ENCODE measurements at regions not wholly inside any gene's neighbourhood (a gene's known extent, or its start where the extent isn't known, plus 50 kb on each side); places are given as distances from the start of the nearest gene placed in this dataset.

GRCh38 chr4:112847781-112848180, 201.7 kb upstream of the ANK2 start:
- DNase-seq (ENCODE audit: low read depth in 3 of 3) = no peak

- DNase-seq (ENCODE audit: low read depth in 3 of 3) = no peak
Measured at GRCh38 chr4:112848911-112849310, 200.5 kb upstream of the ANK2 start.

GRCh38 chr4:112852601-112853000, 196.9 kb upstream of the ANK2 start:
- DNase-seq (ENCODE audit: low read depth in 3 of 3) = no peak

GRCh38 chr4:112853662-112854256, 195.7 kb upstream of the ANK2 start:
- DNase-seq (ENCODE audit: low read depth in 3 of 3) = no peak

- DNase-seq (ENCODE audit: low read depth in 3 of 3) = no peak
Measured at GRCh38 chr4:112854420-112854819, 195.0 kb upstream of the ANK2 start.

GRCh38 chr4:112855058-112855457, 194.4 kb upstream of the ANK2 start:
- no peak for DNase-seq (ENCODE audit: low read depth in 3 of 3)

GRCh38 chr4:112857461-112857860, 192.0 kb upstream of the ANK2 start:
- no peak for DNase-seq (ENCODE audit: low read depth in 3 of 3)

- no peak for DNase-seq (ENCODE audit: low read depth in 3 of 3)
Measured at GRCh38 chr4:112858751-112859150, 190.7 kb upstream of the ANK2 start.

- DNase-seq (ENCODE audit: low read depth in 3 of 3) = no peak
Measured at GRCh38 chr4:112859456-112860184, 189.8 kb upstream of the ANK2 start.

GRCh38 chr4:112860830-112861690, 188.4 kb upstream of the ANK2 start:
- DNase-seq (ENCODE audit: low read depth in 3 of 3) = no peak

- no peak for DNase-seq (ENCODE audit: low read depth in 3 of 3)
Measured at GRCh38 chr4:112861691-112862674, 187.5 kb upstream of the ANK2 start.

GRCh38 chr4:112865443-112865842, 184.0 kb upstream of the ANK2 start:
- DNase-seq (ENCODE audit: low read depth in 3 of 3) = no peak

GRCh38 chr4:112876316-112876715, 173.1 kb upstream of the ANK2 start:
- DNase-seq (ENCODE audit: low read depth in 3 of 3) = no peak

GRCh38 chr4:112881842-112882241, 167.6 kb upstream of the ANK2 start:
- no peak for DNase-seq (ENCODE audit: low read depth in 3 of 3)

GRCh38 chr4:112882286-112882685, 167.2 kb upstream of the ANK2 start:
- DNase-seq (ENCODE audit: low read depth in 3 of 3) = no peak

GRCh38 chr4:112884406-112884805, 165.0 kb upstream of the ANK2 start:
- DNase-seq (ENCODE audit: low read depth in 3 of 3) = no peak

GRCh38 chr4:112885897-112886296, 163.6 kb upstream of the ANK2 start:
- DNase-seq (ENCODE audit: low read depth in 3 of 3) = no peak

- no peak for DNase-seq (ENCODE audit: low read depth in 3 of 3)
Measured at GRCh38 chr4:112888622-112889021, 160.8 kb upstream of the ANK2 start.

GRCh38 chr4:112889199-112889598, 160.3 kb upstream of the ANK2 start:
- DNase-seq (ENCODE audit: low read depth in 3 of 3) = no peak

- DNase-seq (ENCODE audit: low read depth in 3 of 3) = no peak
Measured at GRCh38 chr4:112889619-112890527, 159.6 kb upstream of the ANK2 start.

All from stimulated activated CD4-positive, alpha-beta T cell treated with anti-CD3 and anti-CD28 coated beads, TNF-alpha, amount 100 ng/mL, for 4 hours (primary cell).